Stimulated activated CD8-positive, alpha-beta memory T cell treated with anti-CD3 and anti-CD28 coated beads, Interleukin-12 subunit alpha, Interleukin-12 subunit beta, amount 100 ng/mL, for 24 hours (primary cell): ENCODE measurements at regions not wholly inside any gene's neighbourhood (a gene's known extent, or its start where the extent isn't known, plus 50 kb on each side); places are given as distances from the start of the nearest gene placed in this dataset.
"Not testable (repeated sequence)": the region's sequence is repeated elsewhere in the genome, so short reads cannot be mapped to it uniquely, and the experiment has no call there.

Source experiments
- DNase-seq: peaks from one replicate; pipeline ENCODE4 v3.0.0-alpha.2; 2020; ENCODE audit errors: extremely low read depth

GRCh38 chr1:59176471-59176870 lies 120.4 kb upstream of the FGGY start:
- DNase-seq = no peak

- no peak for DNase-seq
These were observed 119.1 kb upstream of the FGGY start for GRCh38 chr1:59177756-59178155.

- DNase-seq = no peak
These were observed 118.3 kb upstream of the FGGY start for GRCh38 chr1:59178339-59179187.

GRCh38 chr1:59179673-59180072 lies 117.2 kb upstream of the FGGY start:
- no peak for DNase-seq

- no peak for DNase-seq
These were observed 116.2 kb upstream of the FGGY start for GRCh38 chr1:59180735-59181134.

DNA sequence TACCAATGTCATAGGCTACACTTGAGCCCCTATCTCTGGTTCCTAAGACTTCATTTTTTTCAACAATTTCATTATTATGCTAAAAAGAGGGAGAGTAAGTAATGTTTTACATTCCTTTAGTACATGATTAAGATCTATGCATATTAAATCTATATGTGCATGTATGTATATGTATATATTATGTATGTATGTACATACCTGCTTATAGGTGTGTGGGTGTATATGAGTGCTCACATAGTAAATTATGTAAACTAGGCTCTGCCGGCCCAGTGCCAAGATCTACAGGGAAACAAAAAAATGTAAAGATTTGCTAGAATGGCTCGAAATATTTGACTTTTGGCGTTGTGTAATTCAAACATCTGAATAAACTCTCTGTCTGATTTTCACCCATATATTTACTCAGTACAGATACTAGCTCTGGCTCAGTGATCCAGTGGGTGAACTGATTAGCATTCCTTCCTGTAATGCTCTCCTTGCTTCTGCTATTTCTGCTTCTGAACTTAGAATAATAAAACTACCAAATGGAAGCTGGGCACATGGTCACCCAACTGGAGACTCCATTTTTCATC lies 113.1 kb upstream of the FGGY start:
- DNase-seq = no peak

GRCh38 chr1:59184365-59184905 lies 112.5 kb upstream of the FGGY start:
- DNase-seq = no peak

- DNase-seq = no peak
These were observed 111.6 kb upstream of the FGGY start for GRCh38 chr1:59185163-59185860.

DNA sequence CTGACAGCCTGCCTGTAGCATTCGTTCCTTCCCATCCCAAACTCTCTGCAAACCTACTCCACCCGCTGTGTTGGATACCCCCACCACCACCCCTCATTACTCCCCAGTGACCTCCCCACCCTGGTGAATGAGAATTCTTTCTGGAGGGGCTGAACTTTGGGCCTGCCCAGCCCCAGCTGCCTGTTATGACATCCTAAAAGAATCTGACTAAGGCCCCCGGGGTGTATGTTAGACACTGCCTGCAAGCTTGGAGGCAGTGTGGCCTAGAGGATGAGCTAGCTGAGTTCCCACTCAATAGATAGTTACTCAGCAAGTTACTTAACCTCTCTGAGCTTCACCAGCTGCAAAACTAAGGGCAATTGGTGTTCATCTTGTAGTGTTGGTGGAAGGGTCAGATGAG lies 110.2 kb upstream of the FGGY start:
- DNase-seq = no peak

GRCh38 chr1:59188413-59189213 lies 108.3 kb upstream of the FGGY start:
- DNase-seq = no peak

DNA sequence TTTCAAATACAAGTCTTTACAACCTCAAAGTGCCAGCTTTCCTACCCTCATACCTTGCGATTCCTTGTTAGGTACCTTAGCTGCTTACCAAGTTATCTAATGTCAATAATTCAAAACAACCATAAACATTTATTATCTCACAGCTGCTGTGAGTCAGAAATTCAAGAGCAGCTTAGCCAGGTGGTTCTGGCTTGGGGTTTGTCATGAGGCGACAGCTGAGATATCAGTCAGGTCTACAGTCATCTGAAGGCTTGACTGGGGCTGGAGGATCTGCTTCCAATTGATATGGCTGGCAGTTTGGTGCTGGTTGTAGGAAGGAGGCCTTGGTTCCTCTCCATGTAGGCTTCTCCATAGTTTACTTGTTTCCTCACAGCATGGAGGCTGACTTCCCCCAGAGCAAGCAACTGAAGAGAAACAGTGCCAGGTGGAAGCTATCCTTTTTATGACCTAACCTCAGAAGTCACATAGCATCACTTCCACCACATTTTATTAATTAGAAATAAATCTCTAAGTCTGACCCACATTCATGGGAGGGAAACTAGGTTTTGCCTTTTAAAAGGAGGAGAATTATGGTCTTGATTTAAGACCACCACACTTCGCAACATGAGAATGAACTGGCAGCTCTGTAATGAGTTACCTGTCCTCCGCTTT lies 103.3 kb upstream of the FGGY start:
- no peak for DNase-seq

DNA sequence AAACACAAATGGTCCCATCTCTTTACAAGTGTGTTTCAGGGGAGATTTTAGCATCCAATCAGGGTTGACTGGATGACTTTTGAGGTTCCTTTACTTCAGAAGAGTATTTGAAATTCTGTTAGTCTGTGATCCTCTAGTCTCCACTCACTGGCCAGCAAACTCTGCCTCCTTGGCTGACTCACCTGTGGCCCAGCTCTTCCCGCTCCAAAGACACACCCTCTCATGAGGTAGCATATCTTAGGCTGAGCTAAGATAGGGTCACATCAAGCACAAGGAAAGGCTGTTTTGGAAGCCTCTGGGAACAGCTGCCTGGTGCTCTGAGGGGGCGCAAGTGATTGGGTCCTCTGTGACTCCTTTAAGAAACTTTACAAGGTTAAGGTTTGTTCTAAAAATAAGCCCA lies 102.3 kb upstream of the FGGY start:
- DNase-seq = no peak

- no peak for DNase-seq
These were observed 101.7 kb upstream of the FGGY start for GRCh38 chr1:59195151-59195550.

DNA sequence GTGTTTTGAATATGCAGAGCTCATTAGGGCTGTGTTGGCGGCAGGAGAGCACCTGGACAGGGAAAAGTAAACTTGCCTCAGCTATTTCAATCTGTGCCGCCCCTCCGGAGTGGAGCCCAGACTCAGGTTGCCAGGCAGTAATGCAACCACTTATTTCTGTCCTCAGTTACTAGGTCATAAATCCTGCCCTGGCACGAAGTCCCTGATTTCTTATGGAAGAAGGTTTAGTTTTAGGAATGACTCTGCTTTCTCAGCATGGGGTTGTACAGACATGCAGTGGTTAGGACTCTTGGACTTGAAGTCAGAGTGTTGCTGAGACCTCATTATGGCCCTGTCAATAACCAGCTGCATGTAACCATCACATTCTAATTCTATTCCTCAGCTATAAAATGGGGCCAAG lies 98.3 kb upstream of the FGGY start:
- no peak for DNase-seq

- no peak for DNase-seq
These were observed 97.7 kb upstream of the FGGY start for GRCh38 chr1:59199147-59199546.

DNA sequence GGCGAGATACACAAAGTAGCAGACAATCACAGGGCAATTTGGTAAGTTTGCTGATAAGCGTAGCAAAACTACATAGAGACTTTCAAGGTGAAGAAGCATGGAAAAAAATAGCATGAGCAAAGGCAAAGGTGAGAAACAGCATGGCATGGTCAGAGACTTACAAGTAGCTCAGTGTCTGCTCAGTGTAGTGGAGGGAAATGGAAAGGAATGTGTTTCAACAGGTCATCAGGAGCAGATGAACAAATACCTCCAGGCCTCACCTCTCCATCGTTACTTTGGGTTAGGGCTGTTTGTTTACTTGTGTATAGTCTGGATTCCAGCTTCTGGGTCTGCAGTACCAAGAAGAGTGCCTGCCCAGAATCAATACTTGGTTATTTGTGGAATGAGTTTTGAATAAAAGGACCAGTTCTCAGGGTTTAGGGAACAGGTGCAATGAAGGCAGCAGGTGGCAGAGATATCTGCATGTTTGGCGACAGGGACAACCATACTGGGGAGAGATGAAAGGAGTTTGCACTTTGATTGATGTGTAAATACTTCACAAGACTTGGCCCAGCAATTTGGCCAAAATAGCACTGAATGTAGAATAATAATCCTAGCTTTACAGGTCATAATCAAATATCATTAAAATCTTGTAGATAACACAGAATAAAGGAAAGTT lies 97.0 kb upstream of the FGGY start:
- no peak for DNase-seq

GRCh38 chr1:59201341-59201740 lies 95.6 kb upstream of the FGGY start:
- DNase-seq = no peak

- DNase-seq = no peak
These were observed 94.4 kb upstream of the FGGY start for GRCh38 chr1:59202455-59202854.

DNA sequence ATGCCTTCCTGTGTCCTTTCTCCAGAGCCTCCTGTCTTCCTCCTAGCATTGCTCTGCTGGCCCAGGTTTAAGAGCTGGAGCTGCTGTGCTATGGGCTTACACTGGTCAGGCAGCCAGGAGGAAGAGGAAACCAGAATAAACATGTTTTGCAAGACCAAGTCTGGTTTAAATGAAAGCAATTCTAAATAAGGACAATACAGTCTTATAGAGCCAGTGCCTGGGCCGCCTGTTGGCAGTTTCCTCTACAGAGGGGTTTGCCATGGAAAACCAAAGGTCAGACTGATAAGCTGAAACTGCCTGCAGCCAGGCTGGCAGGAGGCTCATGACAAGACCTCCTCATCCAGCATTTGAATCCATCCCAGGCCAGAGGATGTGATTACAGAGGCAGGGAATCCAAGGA lies 92.9 kb upstream of the FGGY start:
- no peak for DNase-seq

- not testable (repeated sequence) for DNase-seq
These were observed 90.3 kb upstream of the FGGY start for GRCh38 chr1:59206616-59207015.

DNA sequence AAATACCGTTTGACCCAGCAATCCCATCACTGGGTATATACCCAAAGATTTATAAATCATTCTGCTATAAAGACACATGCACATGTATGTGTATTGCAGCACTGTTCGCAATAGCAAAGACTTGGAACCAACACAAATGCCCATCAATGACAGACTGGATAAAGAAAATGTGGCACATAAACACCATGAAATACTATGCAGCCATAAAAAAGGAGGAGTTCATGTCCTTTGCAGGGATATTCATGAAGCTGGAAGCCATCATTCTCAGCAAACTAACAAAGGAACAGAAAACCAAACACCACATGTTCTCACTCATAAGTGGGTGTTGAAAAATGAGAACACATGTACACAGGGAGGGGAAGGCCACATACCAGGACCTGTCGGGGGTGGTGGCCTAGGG lies 86.5 kb upstream of the FGGY start:
- DNase-seq = not testable (repeated sequence)
